T-cell (primary cell): ENCODE measurements at regions not wholly inside any gene's neighbourhood (a gene's known extent, or its start where the extent isn't known, plus 50 kb on each side); places are given as distances from the start of the nearest gene placed in this dataset.

Source experiments
- ATAC-seq, 4 experiments: fragments of 200-7000 bp in 3 of 4; fragments of 150-1000 bp in 1 of 4; cut with Tn5 transposase; replicated peaks in 1 of 4; 1 replicate in 3 of 4; 2 replicates in 1 of 4; pipeline ENCODE4 v1.10.0; 2021; ENCODE audit warnings: moderate library complexity in 3 of 4, mild to moderate bottlenecking in 2 of 4, moderate number of reproducible peaks in 1 of 4
- CTCF ChIA-PET, 2 donors: fragments of 300-600 bp; sonication (Branson Sonifier 250); formaldehyde crosslinking; loops; one replicate each; lab custom pipeline; 2022; ENCODE audit warnings: antibody characterized with exemption in 2 of 2; lab: Charles Lee
- POLR2A ChIA-PET, 2 donors: fragments of 300-600 bp; sonication (Branson Sonifier 250); formaldehyde crosslinking; loops; one replicate each; lab custom pipeline; 2022; ENCODE audit warnings: antibody characterized with exemption in 2 of 2; lab: Charles Lee
- DNase-seq, 35 experiments: peaks; one replicate each; pipeline versions ENCODE4 v3.0.0 to v3.0.0-alpha.2; 2013 to 2023
- H3K27ac ChIP-seq: one replicate; pipeline ENCODE4 v1.5.1; 2013; ENCODE audit warnings: low read length
- H3K27me3 ChIP-seq, 2 experiments: replicated peaks in 1 of 2; 1 replicate in 1 of 2; 2 replicates in 1 of 2; pipeline versions ENCODE4 v1.6.1 to v1.7.0; 2013; ENCODE audit warnings: low read length in 1 of 2, mixed read lengths in 1 of 2; ENCODE audit not compliant: control insufficient read depth in 2 of 2, insufficient read depth in 2 of 2; ENCODE audit errors: extremely low read depth in 1 of 2
- H3K36me3 ChIP-seq, 2 donors: 1 replicate in 1 of 2; 2 replicates in 1 of 2; pipeline versions ENCODE4 v1.6.1 to v1.7.0; 2013; ENCODE audit warnings: low read length in 1 of 2; ENCODE audit not compliant: control insufficient read depth in 2 of 2, insufficient read depth in 1 of 2; ENCODE audit errors: extremely low read depth in 1 of 2
- H3K4me1 ChIP-seq, 2 experiments: 1 replicate in 1 of 2; 2 replicates in 1 of 2; pipeline versions ENCODE4 v1.6.1 to v1.7.0; 2013; ENCODE audit warnings: low read length in 2 of 2, mixed read lengths in 1 of 2; ENCODE audit not compliant: insufficient read depth in 2 of 2, control insufficient read depth in 1 of 2; ENCODE audit errors: extremely low read depth in 1 of 2
- H3K4me3 ChIP-seq, 2 donors: 1 replicate in 1 of 2; 2 replicates in 1 of 2; pipeline versions ENCODE4 v1.5.1 to v1.7.0; 2013; ENCODE audit warnings: mild to moderate bottlenecking in 2 of 2, low read length in 1 of 2, moderate library complexity in 1 of 2; ENCODE audit not compliant: control insufficient read depth in 1 of 2; ENCODE audit errors: extremely low read depth in 1 of 2
- H3K9me3 ChIP-seq: 2 replicates; pipeline ENCODE4 v1.7.0; 2013
- H3K27ac Mint-ChIP-seq, 2 donors: one replicate each; pipeline ENCODE4 v1.8.0; 2020 to 2021; ENCODE audit warnings: mild to moderate bottlenecking in 2 of 2, mixed read lengths in 2 of 2
- H3K27me3 Mint-ChIP-seq, 2 donors: one replicate each; pipeline ENCODE4 v1.8.0; 2021 to 2022; ENCODE audit warnings: mixed read lengths in 2 of 2
- H3K36me3 Mint-ChIP-seq: one replicate; pipeline ENCODE4 v1.8.0; 2021; ENCODE audit warnings: mixed read lengths
- H3K4me1 Mint-ChIP-seq, 3 donors: one replicate each; pipeline ENCODE4 v1.8.0; 2020 to 2022; ENCODE audit warnings: mixed read lengths in 3 of 3, mild to moderate bottlenecking in 1 of 3
- H3K4me3 Mint-ChIP-seq, 3 donors: one replicate each; pipeline ENCODE4 v1.8.0; 2020 to 2022; ENCODE audit warnings: mild to moderate bottlenecking in 3 of 3, mixed read lengths in 3 of 3, moderate library complexity in 3 of 3
- H3K9me3 Mint-ChIP-seq, 3 donors: one replicate each; pipeline ENCODE4 v1.8.0; 2020 to 2022; ENCODE audit warnings: mixed read lengths in 3 of 3
- WGBS: methylation state at CpG from one replicate; pipeline ENCODE4 v1.1.5; 2013; ENCODE audit warnings: missing lambda C conversion rate; ENCODE audit not compliant: insufficient coverage; 5-methylcytosine and 5-hydroxymethylcytosine counted together

DNA sequence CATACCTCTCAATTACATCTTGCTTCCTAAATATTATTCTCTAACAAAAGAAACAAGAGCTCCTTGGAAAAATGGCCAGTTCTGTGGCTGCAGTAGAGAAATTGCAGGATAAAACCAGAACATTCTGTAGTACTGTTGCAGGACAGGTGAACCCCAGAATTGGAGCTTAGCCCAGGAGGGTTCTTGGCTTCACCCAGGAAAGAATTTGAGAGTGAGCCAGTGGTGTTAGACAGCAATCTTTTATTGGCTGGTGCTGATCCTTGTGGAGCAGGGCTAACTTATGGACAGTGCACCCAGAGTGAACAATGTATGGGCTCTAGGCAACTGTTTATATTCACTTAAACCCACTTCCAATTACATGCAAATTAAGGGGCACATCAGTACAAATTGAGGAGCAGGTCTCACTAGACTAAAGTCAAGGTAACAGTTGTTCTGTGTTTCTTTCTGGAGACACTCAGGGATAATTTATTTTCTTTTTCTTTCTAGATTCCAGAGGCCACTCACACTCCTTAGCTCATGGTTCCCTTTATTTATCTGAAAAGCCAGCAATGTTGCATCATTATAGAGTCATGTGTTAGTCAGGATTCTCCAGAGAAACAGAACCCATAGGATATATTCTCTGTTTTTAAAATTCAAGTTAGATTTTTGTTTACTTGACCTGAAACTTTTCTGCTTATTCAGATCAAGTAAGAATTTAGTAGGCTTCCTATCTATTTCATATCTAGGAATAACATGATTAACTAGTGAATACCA, 348.1 kb downstream of the CCDC85A start:
- Mint-ChIP-seq H3K4me3 (no peak overlapping the region), H3K36me3 (no peaks in the 10 kb centered on the region), H3K27me3 (no peaks in the 10 kb centered on the region), H3K4me1 (no peaks in the 10 kb centered on the region), H3K9me3 (peaks cover 7 to 26% (median 13%) of the 10 kb centered on the region in 3 donors), H3K27ac (no peak overlapping the region)
- Histone ChIP-seq H3K27ac (no peak overlapping the region), H3K27me3 (no peaks in the 10 kb centered on the region), H3K4me1 (no peaks in the 10 kb centered on the region), H3K4me3 (no peak overlapping the region), H3K36me3 (no peaks in the 10 kb centered on the region), H3K9me3 (no peaks in the 10 kb centered on the region)
- ATAC-seq (no peak), DNase-seq (no peak)
- ChIA-PET CTCF (no interaction called here), POLR2A (no interaction called here)

DNA sequence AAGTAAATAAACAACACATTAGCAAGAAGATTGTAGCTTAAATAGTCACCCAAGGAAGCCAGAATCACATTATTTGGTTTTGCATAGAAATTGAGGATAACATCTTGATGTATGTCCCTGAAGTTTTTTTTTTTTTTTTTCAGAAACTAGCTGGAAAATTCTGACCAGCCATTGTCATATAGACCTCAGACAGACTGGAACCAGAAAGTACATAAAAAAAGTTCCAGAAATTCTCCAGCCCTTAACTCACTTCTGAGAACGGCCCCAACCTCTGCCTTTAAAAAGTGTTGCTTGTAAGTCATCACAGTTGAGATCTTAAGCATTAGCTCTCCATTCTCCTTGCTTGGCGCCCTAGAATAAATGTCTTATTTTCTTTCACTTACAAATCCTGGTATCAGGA, 350.5 kb downstream of the CCDC85A start:
- H3K27me3 Mint-ChIP-seq: no peaks in the 10 kb centered on the region
- peaks cover 2 to 30% (median 9%) of the 10 kb centered on the region in 3 donors for H3K9me3 Mint-ChIP-seq
- H3K9me3 ChIP-seq: no peaks in the 10 kb centered on the region
- WGBS: no CpG with 5 or more reads among the region's 2 CpGs
- no peaks in the 10 kb centered on the region for H3K4me1 ChIP-seq
- H3K4me1 Mint-ChIP-seq: no peaks in the 10 kb centered on the region
- no peak overlapping the region for H3K4me3 Mint-ChIP-seq
- DNase-seq: no peak
- ChIA-PET CTCF (no interaction called here), POLR2A (no interaction called here)
- H3K27ac Mint-ChIP-seq: no peak overlapping the region
- H3K27me3 ChIP-seq: no peaks in the 10 kb centered on the region
- H3K27ac ChIP-seq: no peak overlapping the region
- no peak overlapping the region for H3K4me3 ChIP-seq
- H3K36me3 Mint-ChIP-seq: no peaks in the 10 kb centered on the region
- ATAC-seq: no peak
- H3K36me3 ChIP-seq: no peaks in the 10 kb centered on the region

DNA sequence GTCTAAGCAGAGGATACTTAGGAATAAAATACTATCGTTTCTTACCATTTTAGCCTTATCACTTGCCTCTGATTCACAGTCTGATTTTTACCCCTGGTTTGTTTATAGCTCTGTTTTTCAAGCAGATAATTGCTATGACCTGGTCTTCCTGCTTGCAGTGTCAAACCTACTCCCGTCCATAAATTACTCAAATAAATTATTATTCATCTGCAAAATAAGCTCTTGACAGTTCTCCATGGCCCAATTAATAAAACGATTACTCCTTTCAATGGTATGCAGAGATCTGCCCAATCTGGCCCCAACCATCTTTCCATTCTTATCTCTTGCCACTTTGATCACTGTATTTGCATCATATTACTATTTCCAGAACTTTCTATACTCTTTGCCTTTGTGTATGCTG, 354.0 kb downstream of the CCDC85A start:
- Mint-ChIP-seq H3K9me3 (peaks cover 11 to 34% (median 11%) of the 10 kb centered on the region in 3 donors), H3K27me3 (no peaks in the 10 kb centered on the region), H3K4me3 (no peak overlapping the region), H3K27ac (no peak overlapping the region), H3K36me3 (no peaks in the 10 kb centered on the region), H3K4me1 (no peaks in the 10 kb centered on the region)
- Histone ChIP-seq H3K27me3 (no peaks in the 10 kb centered on the region), H3K4me1 (no peaks in the 10 kb centered on the region), H3K9me3 (no peaks in the 10 kb centered on the region), H3K27ac (no peak overlapping the region), H3K36me3 (no peaks in the 10 kb centered on the region), H3K4me3 (no peak overlapping the region)
- ATAC-seq (no peak), DNase-seq (no peak)
- CTCF ChIA-PET: no interaction called here
- POLR2A ChIA-PET: no interaction called here
- 81% methylated on average over 2 of the region's 3 CpGs for WGBS

DNA sequence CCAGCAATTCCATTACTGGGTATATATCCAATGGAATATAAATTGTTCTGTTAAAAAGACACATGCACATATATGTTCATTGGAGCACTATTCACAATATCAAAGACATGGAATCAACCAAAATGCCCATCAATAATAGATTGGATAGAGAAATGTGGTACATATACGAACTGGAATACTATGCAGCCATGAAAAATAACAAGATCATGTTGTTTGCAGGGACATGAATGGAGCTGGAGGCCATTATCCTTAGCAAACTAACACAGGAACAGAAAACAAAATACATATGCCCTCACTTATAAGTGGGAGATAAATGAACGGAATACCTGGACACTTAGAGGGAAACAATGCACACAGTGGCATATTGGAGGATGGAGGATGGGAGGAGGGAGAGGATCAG, 355.8 kb downstream of the CCDC85A start:
- DNase-seq: no peak
- no CpG with 5 or more reads among the region's 2 CpGs for WGBS
- no peaks in the 10 kb centered on the region for H3K36me3 ChIP-seq
- no peaks in the 10 kb centered on the region for H3K36me3 Mint-ChIP-seq
- no peak overlapping the region for H3K27ac Mint-ChIP-seq
- no peaks in the 10 kb centered on the region for H3K27me3 ChIP-seq
- no peaks in the 10 kb centered on the region for H3K27me3 Mint-ChIP-seq
- no peak overlapping the region for H3K4me3 Mint-ChIP-seq
- H3K4me3 ChIP-seq: no peak overlapping the region
- ChIA-PET POLR2A (no interaction called here), CTCF (no interaction called here)
- ATAC-seq: no peak
- no peaks in the 10 kb centered on the region for H3K4me1 Mint-ChIP-seq
- H3K9me3 Mint-ChIP-seq: peaks cover 9 to 33% (median 15%) of the 10 kb centered on the region in 3 donors
- H3K27ac ChIP-seq: no peak overlapping the region
- no peaks in the 10 kb centered on the region for H3K9me3 ChIP-seq
- H3K4me1 ChIP-seq: no peaks in the 10 kb centered on the region

DNA sequence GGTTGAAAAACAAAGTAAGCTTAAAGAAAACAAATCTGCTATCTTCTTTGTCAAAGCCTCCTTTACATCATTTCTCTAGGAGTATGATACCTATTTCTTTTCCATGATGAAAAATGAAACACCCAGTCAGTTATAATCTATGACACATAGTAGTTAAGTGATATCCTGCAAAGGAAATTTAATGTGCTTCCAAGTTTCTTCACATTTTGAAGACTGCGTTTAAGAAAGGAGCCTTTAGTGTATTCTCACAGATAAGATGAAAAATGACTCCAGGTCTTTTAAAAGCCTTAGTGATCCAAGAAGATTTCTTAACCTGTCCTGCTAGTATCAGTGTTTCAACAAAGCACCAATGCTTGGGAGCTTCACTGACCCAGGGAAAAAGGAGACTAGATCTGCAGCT, 356.7 kb downstream of the CCDC85A start:
- ChIA-PET CTCF (no interaction called here), POLR2A (no interaction called here)
- Mint-ChIP-seq H3K4me1 (no peaks in the 10 kb centered on the region), H3K4me3 (no peak overlapping the region), H3K27ac (no peak overlapping the region), H3K9me3 (peaks cover 9 to 33% (median 15%) of the 10 kb centered on the region in 3 donors), H3K27me3 (no peaks in the 10 kb centered on the region), H3K36me3 (no peaks in the 10 kb centered on the region)
- H3K4me3 ChIP-seq: no peak overlapping the region
- H3K27ac ChIP-seq: no peak overlapping the region
- ATAC-seq: no peak
- H3K36me3 ChIP-seq: no peaks in the 10 kb centered on the region
- H3K4me1 ChIP-seq: no peaks in the 10 kb centered on the region
- H3K9me3 ChIP-seq: no peaks in the 10 kb centered on the region
- no peak for DNase-seq
- no peaks in the 10 kb centered on the region for H3K27me3 ChIP-seq
- 100% methylated on average over 1 of the region's 1 CpG for WGBS

DNA sequence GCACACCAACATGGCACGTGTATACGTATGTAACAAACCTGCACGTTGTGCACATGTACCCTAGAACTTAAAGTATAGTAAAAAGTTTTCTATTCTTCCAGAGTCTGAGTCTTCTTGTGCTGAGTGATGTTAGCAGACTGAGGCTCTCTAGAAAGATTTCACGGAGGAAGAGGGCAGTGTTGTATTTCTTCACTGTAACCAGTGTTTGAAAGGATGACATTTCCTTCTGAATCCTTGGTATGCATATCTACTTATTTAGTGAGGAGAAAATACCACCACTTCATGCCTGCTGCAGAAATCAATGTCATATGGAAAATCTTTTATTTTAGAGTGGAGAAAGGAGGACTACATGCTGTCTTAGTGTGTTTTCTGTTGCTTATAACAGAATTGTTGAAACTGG, 357.1 kb downstream of the CCDC85A start:
- H3K27ac ChIP-seq: no peak overlapping the region
- CTCF ChIA-PET: no interaction called here

DNA sequence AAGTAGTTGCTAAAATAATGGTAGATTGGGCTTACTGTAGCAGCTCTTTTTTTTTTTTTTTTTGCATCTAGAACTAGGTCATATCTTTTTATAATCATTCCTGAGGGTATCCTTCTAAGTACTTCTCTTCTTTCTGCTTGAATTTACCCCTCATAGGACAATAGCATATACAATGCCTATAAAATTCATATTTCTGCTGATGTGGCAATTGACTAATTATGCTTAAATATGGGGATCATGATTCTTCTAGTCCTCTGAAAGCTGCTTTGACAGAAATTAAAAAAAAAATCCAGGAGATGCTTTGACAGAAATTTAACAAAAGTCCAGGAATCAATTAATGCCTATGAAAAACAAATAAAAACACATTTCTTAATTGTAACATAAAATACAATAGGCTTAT, 358.4 kb downstream of the CCDC85A start:
- no peak overlapping the region for H3K4me3 Mint-ChIP-seq
- peaks cover 9 to 25% (median 11%) of the 10 kb centered on the region in 3 donors for H3K9me3 Mint-ChIP-seq
- Histone ChIP-seq H3K4me1 (no peaks in the 10 kb centered on the region), H3K27me3 (no peaks in the 10 kb centered on the region), H3K4me3 (no peak overlapping the region), H3K9me3 (no peaks in the 10 kb centered on the region), H3K36me3 (no peaks in the 10 kb centered on the region), H3K27ac (no peak overlapping the region)
- H3K36me3 Mint-ChIP-seq: no peaks in the 10 kb centered on the region
- no peaks in the 10 kb centered on the region for H3K27me3 Mint-ChIP-seq
- no peak overlapping the region for H3K27ac Mint-ChIP-seq
- ChIA-PET CTCF (interaction anchor here in 1 of 2 donors (0.6 kb wide), 1 partner anchor 77 kb away, joined by 6 read pairs; no protein-coding TSS in a partner anchor), POLR2A (no interaction called here)
- ATAC-seq: no peak
- no peak for DNase-seq
- no peaks in the 10 kb centered on the region for H3K4me1 Mint-ChIP-seq

More for the DNA sequence above, 357.1 kb downstream of the CCDC85A start:
- no peak overlapping the region for H3K4me3 ChIP-seq
- peaks cover 9 to 32% (median 15%) of the 10 kb centered on the region in 3 donors for H3K9me3 Mint-ChIP-seq
- ATAC-seq (no peak), DNase-seq (no peak)
- H3K4me1 Mint-ChIP-seq: no peaks in the 10 kb centered on the region
- POLR2A ChIA-PET: no interaction called here
- H3K36me3 Mint-ChIP-seq: no peaks in the 10 kb centered on the region
- no CpG with 5 or more reads among the region's 4 CpGs for WGBS
- no peaks in the 10 kb centered on the region for H3K36me3 ChIP-seq
- no peak overlapping the region for H3K4me3 Mint-ChIP-seq
- H3K4me1 ChIP-seq: no peaks in the 10 kb centered on the region
- no peaks in the 10 kb centered on the region for H3K27me3 Mint-ChIP-seq
- H3K9me3 ChIP-seq: no peaks in the 10 kb centered on the region
- no peak overlapping the region for H3K27ac Mint-ChIP-seq
- H3K27me3 ChIP-seq: no peaks in the 10 kb centered on the region
